IMR-90 (cell line): ENCODE measurements at regions not wholly inside any gene's neighbourhood (a gene's known extent, or its start where the extent isn't known, plus 50 kb on each side); places are given as distances from the start of the nearest gene placed in this dataset.

Source experiments
- ATAC-seq: fragments of 200-7000 bp; cut with Tn5 transposase; 2 replicates; pipeline ENCODE4 v1.9.1; 2020; ENCODE audit warnings: low read depth, mild to moderate bottlenecking, moderate library complexity
- BruUV-seq: library from RNA; stranded (reverse); fragments of 400-500 nt; replicated peaks from 2 replicates; lab custom pipeline; 2021; lab: Mats Ljungman, UMichigan
- CTCF ChIA-PET: fragments of 300-600 bp; formaldehyde crosslinking; extraction: SDS; loops from one replicate; lab custom pipeline; 2021; ENCODE audit warnings: antibody characterized with exemption; lab: Yijun Ruan, JAX
- POLR2A ChIA-PET: fragments of 300-600 bp; sonication (Branson Sonifier 250); formaldehyde crosslinking; loops from one replicate; lab custom pipeline; 2022; ENCODE audit warnings: antibody characterized with exemption; ENCODE audit not compliant: unreplicated experiment; lab: Charles Lee
- DNase-seq: peaks from one replicate; pipeline ENCODE4 v3.0.0; 2013
- H2AFZ ChIP-seq: replicated peaks from 2 replicates; pipeline ENCODE3; 2013; ENCODE audit warnings: low read length, mild to moderate bottlenecking; ENCODE audit not compliant: poor library complexity
- H2AK5ac ChIP-seq: 2 replicates; pipeline ENCODE4 v1.6.1; 2013; ENCODE audit warnings: low read depth, low read length, inconsistent platforms
- H2AK9ac ChIP-seq: replicated peaks from 2 replicates; pipeline ENCODE3; 2013; ENCODE audit warnings: mild to moderate bottlenecking, low read depth, low read length, moderate library complexity; ENCODE audit not compliant: poor library complexity
- H2BK120ac ChIP-seq: 2 replicates; pipeline ENCODE4 v1.6.1; 2013; ENCODE audit warnings: low read depth, low read length, inconsistent platforms
- H2BK15ac ChIP-seq: 3 replicates; pipeline ENCODE4 v1.6.1; 2013; ENCODE audit warnings: low read depth, low read length, inconsistent platforms
- H2BK20ac ChIP-seq: 2 replicates; pipeline ENCODE4 v1.6.1; 2013; ENCODE audit warnings: low read depth, mild to moderate bottlenecking, inconsistent platforms, low read length, moderate library complexity
- H2BK5ac ChIP-seq: 2 replicates; pipeline ENCODE4 v1.6.1; 2013; ENCODE audit warnings: mild to moderate bottlenecking, low read depth, low read length, inconsistent platforms; ENCODE audit not compliant: poor library complexity, severe bottlenecking
- H3K14ac ChIP-seq: replicated peaks from 2 replicates; pipeline ENCODE4 v1.6.1; 2013; ENCODE audit warnings: low read depth, low read length, inconsistent platforms
- H3K18ac ChIP-seq: 2 replicates; pipeline ENCODE4 v1.6.1; 2013; ENCODE audit warnings: low read depth, low read length, control low read depth
- H3K23ac ChIP-seq: 2 replicates; pipeline ENCODE4 v1.6.1; 2013; ENCODE audit warnings: low read depth, low read length, inconsistent platforms
- H3K27ac ChIP-seq: 2 replicates; pipeline ENCODE4 v1.5.1; 2013; ENCODE audit warnings: mild to moderate bottlenecking, control low read depth, low read length; ENCODE audit not compliant: insufficient read depth
- H3K27me3 ChIP-seq: 2 replicates; pipeline ENCODE4 v1.6.1; 2013; ENCODE audit warnings: low read length; ENCODE audit not compliant: control insufficient read depth, insufficient read depth
- H3K36me3 ChIP-seq: 2 replicates; pipeline ENCODE4 v1.6.1; 2013; ENCODE audit warnings: low read length, mixed read lengths; ENCODE audit not compliant: control insufficient read depth, insufficient read depth
- H3K4ac ChIP-seq: 2 replicates; pipeline ENCODE4 v1.6.1; 2013; ENCODE audit warnings: low read depth, low read length, inconsistent platforms
- H3K4me1 ChIP-seq: 2 replicates; pipeline ENCODE4 v1.6.1; 2013; ENCODE audit warnings: low read length, mixed read lengths; ENCODE audit not compliant: control insufficient read depth, insufficient read depth
- H3K4me2 ChIP-seq: 2 replicates; pipeline ENCODE4 v1.6.1; 2013; ENCODE audit warnings: low read depth, mild to moderate bottlenecking, control low read depth, low read length, moderate library complexity
- H3K4me3 ChIP-seq: 2 replicates; pipeline ENCODE4 v1.5.1; 2013; ENCODE audit warnings: low read depth, mild to moderate bottlenecking, control low read depth, low read length, moderate library complexity; ENCODE audit not compliant: insufficient read depth
- H3K56ac ChIP-seq: 2 replicates; pipeline ENCODE4 v1.6.1; 2013; ENCODE audit warnings: low read length, inconsistent platforms; ENCODE audit not compliant: insufficient read depth; ENCODE audit errors: extremely low read depth
- H3K79me1 ChIP-seq, 2 experiments: 2 replicates each; pipeline ENCODE4 v1.6.1; 2013; ENCODE audit warnings: low read length in 2 of 2, inconsistent platforms in 1 of 2, low read depth in 1 of 2
- H3K9ac ChIP-seq: 2 replicates; pipeline ENCODE4 v1.6.1; 2013; ENCODE audit warnings: low read depth, low read length, control low read depth
- H3K9me1 ChIP-seq: 2 replicates; pipeline ENCODE4 v1.6.1; 2013; ENCODE audit warnings: low read length, inconsistent platforms; ENCODE audit not compliant: insufficient read depth
- H3K9me3 ChIP-seq: 2 replicates; pipeline ENCODE4 v1.6.1; 2013; ENCODE audit warnings: low read length; ENCODE audit not compliant: control insufficient read depth, insufficient read depth
- H4K20me1 ChIP-seq: 2 replicates; pipeline ENCODE4 v1.6.1; 2013; ENCODE audit warnings: low read length, inconsistent platforms; ENCODE audit not compliant: insufficient read depth
- H4K5ac ChIP-seq: 2 replicates; pipeline ENCODE4 v1.6.1; 2013; ENCODE audit warnings: mild to moderate bottlenecking, low read depth, low read length, control low read depth
- H4K8ac ChIP-seq, 2 experiments: 2 replicates each; pipeline ENCODE4 v1.6.1; 2013; ENCODE audit warnings: low read depth in 2 of 2, low read length in 2 of 2, control low read depth in 1 of 2, inconsistent platforms in 1 of 2
- H4K91ac ChIP-seq: 2 replicates; pipeline ENCODE4 v1.6.1; 2013; ENCODE audit warnings: low read depth, low read length, inconsistent platforms; ENCODE audit not compliant: insufficient read depth
- BHLHE40 ChIP-seq: fragments of 150-350 bp; IDR thresholded peaks from 2 replicates; pipeline ENCODE4 v1.6.1; 2016; ENCODE audit warnings: mild to moderate bottlenecking, low read depth, low read length
- CEBPB ChIP-seq: IDR thresholded peaks from 2 replicates; pipeline ENCODE4 v1.6.1; 2012; ENCODE audit warnings: low read depth, low read length, improper control_type of control experiment
- CHD1 ChIP-seq: IDR thresholded peaks from 2 replicates; pipeline ENCODE4 v1.6.1; 2012; ENCODE audit warnings: low read depth, low read length, improper control_type of control experiment
- FOS ChIP-seq: fragments of 150-350 bp; IDR thresholded peaks from 2 replicates; pipeline ENCODE4 v1.6.1; 2016; ENCODE audit warnings: low read depth, low read length
- MAFK ChIP-seq: IDR thresholded peaks from 2 replicates; pipeline ENCODE4 v1.6.1; 2012; ENCODE audit warnings: low read depth, low read length, improper control_type of control experiment
- MAZ ChIP-seq: IDR thresholded peaks from 2 replicates; pipeline ENCODE4 v1.6.1; 2012; ENCODE audit warnings: low read depth, mild to moderate bottlenecking, low read length, improper control_type of control experiment, moderate library complexity, borderline replicate concordance
- MXI1 ChIP-seq: IDR thresholded peaks from 2 replicates; pipeline ENCODE4 v1.6.1; 2012; ENCODE audit warnings: low read depth, mild to moderate bottlenecking, low read length, moderate library complexity, borderline replicate concordance
- NFE2L2 ChIP-seq: fragments of 150-350 bp; IDR thresholded peaks from 2 replicates; pipeline ENCODE4 v1.6.1; 2016; ENCODE audit warnings: low read depth, mild to moderate bottlenecking, low read length
- POLR2A ChIP-seq: IDR thresholded peaks from 2 replicates; pipeline ENCODE4 v1.6.1; 2012; ENCODE audit warnings: mild to moderate bottlenecking, low read depth, low read length
- RAD21 ChIP-seq: IDR thresholded peaks from 2 replicates; pipeline ENCODE4 v1.6.1; 2012; ENCODE audit warnings: low read length, improper control_type of control experiment
- RCOR1 ChIP-seq: IDR thresholded peaks from 2 replicates; pipeline ENCODE4 v1.6.1; 2012; ENCODE audit warnings: mild to moderate bottlenecking, low read length, improper control_type of control experiment; ENCODE audit not compliant: insufficient replicate concordance
- RFX5 ChIP-seq: IDR thresholded peaks from 2 replicates; pipeline ENCODE4 v1.8.0; 2012; ENCODE audit warnings: low read depth, mild to moderate bottlenecking, low read length, moderate library complexity
- SMC3 ChIP-seq: fragments of 150-350 bp; IDR thresholded peaks from 2 replicates; pipeline ENCODE4 v1.6.1; 2016; ENCODE audit warnings: low read depth, mild to moderate bottlenecking, antibody characterized with exemption, low read length, moderate library complexity
- WGBS, 2 experiments: methylation state at CpG; one replicate each; pipeline versions ENCODE4 v1.1.5 to v1.1.7; 2013; ENCODE audit warnings: missing lambda C conversion rate in 2 of 2; ENCODE audit not compliant: insufficient read length in 1 of 2; ENCODE audit errors: extremely low coverage in 2 of 2; 5-methylcytosine and 5-hydroxymethylcytosine counted together
- dilution Hi-C: fragments of 300-500 bp; cut with HindIII; formaldehyde crosslinking; loops from one replicate; pipeline ENCODE4 v1.14.3; 2018; ENCODE audit warnings: low sequenced_read_pairs; ENCODE audit not compliant: unreplicated experiment
- in situ Hi-C: fragments of 300-500 bp; cut with MboI; formaldehyde crosslinking; loops from 3 replicates; pipeline ENCODE4 v1.14.3; 2019; ENCODE audit warnings: low sequenced_read_pairs, inconsistent platforms, mixed read lengths
- intact Hi-C: fragments of 100-400 bp; cut with micrococcal nuclease; formaldehyde crosslinking; loops from 2 replicates; pipeline ENCODE4 v1.10.0; 2022
- TF ChIP-seq, protein P1 (sequence below): fragments of 150-350 bp; IDR thresholded peaks from 2 replicates; pipeline ENCODE4 v1.6.1; 2017; ENCODE audit warnings: mild to moderate bottlenecking, antibody characterized with exemption, low read length, low read depth
- TF ChIP-seq, protein P2 (sequence below): conservative IDR thresholded peaks from 2 replicates; pipeline ENCODE4 v1.5.1; 2012; ENCODE audit warnings: mild to moderate bottlenecking, low read depth, low read length, improper control_type of control experiment
- TF ChIP-seq, protein P3 (sequence below): fragments of 150-350 bp; IDR thresholded peaks from 2 replicates; pipeline ENCODE4 v1.6.1; 2016; ENCODE audit warnings: low read depth, mild to moderate bottlenecking, low read length, moderate library complexity, borderline replicate concordance

DNA sequence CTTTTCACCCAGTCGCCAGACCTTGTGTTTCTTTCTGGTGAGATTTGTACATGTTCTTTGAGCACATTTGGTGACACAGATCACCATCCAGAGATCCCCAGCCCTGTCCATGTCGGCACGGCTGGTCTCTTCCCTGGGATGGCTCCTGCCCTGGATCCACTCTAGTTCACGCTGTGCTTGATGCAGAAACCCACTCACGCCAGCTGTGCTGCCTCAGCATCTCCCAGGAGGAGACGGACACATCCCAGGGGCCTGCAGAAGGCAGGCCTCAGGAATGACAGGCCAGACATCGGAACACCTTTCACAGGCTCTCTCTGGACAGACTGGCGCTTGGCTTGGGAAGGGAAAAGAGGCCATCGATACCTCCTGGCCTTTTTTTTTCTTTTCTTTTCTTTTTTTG is 203.6 kb downstream of the ACKR3 start:
- no CpG with 5 or more reads among the region's 9 CpGs for WGBS, 2 experiments
- POLR2A ChIA-PET = no interaction called here
- CTCF ChIA-PET = no interaction called here

More for the DNA sequence above, 203.6 kb downstream of the ACKR3 start:
- peaks cover 5% of the 10 kb centered on the region; the same call in 1 of the 2 replicates for H3K27me3 ChIP-seq
- no peak overlapping the region for H3K4ac ChIP-seq
- H4K91ac ChIP-seq = no peak overlapping the region
- no peaks in the 10 kb centered on the region for H4K20me1 ChIP-seq
- no peak overlapping the region for H3K14ac ChIP-seq
- no peak overlapping the region for H2AK5ac ChIP-seq
- no peak overlapping the region for H3K4me2 ChIP-seq
- no peak overlapping the region for H3K56ac ChIP-seq
- TF ChIP-seq RFX5 = no peak
- no peak for TF ChIP-seq MAZ
- no peak for TF ChIP-seq MAFK
- TF ChIP-seq RCOR1 = no peak
- TF ChIP-seq, protein P1, sequence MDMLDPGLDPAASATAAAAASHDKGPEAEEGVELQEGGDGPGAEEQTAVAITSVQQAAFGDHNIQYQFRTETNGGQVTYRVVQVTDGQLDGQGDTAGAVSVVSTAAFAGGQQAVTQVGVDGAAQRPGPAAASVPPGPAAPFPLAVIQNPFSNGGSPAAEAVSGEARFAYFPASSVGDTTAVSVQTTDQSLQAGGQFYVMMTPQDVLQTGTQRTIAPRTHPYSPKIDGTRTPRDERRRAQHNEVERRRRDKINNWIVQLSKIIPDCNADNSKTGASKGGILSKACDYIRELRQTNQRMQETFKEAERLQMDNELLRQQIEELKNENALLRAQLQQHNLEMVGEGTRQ = no peak
- no peak for TF ChIP-seq FOS
- no peak for TF ChIP-seq CHD1
- TF ChIP-seq, protein P2, sequence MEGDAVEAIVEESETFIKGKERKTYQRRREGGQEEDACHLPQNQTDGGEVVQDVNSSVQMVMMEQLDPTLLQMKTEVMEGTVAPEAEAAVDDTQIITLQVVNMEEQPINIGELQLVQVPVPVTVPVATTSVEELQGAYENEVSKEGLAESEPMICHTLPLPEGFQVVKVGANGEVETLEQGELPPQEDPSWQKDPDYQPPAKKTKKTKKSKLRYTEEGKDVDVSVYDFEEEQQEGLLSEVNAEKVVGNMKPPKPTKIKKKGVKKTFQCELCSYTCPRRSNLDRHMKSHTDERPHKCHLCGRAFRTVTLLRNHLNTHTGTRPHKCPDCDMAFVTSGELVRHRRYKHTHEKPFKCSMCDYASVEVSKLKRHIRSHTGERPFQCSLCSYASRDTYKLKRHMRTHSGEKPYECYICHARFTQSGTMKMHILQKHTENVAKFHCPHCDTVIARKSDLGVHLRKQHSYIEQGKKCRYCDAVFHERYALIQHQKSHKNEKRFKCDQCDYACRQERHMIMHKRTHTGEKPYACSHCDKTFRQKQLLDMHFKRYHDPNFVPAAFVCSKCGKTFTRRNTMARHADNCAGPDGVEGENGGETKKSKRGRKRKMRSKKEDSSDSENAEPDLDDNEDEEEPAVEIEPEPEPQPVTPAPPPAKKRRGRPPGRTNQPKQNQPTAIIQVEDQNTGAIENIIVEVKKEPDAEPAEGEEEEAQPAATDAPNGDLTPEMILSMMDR = no peak
- no peak for TF ChIP-seq CEBPB
- no peak for TF ChIP-seq POLR2A
- no peak for TF ChIP-seq BHLHE40
- no peak for TF ChIP-seq RAD21
- no peak for TF ChIP-seq SMC3
- TF ChIP-seq MXI1 = no peak
- TF ChIP-seq NFE2L2 = no peak
- TF ChIP-seq, protein P3, sequence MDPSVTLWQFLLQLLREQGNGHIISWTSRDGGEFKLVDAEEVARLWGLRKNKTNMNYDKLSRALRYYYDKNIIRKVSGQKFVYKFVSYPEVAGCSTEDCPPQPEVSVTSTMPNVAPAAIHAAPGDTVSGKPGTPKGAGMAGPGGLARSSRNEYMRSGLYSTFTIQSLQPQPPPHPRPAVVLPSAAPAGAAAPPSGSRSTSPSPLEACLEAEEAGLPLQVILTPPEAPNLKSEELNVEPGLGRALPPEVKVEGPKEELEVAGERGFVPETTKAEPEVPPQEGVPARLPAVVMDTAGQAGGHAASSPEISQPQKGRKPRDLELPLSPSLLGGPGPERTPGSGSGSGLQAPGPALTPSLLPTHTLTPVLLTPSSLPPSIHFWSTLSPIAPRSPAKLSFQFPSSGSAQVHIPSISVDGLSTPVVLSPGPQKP = no peak
- BruUV-seq = no TSS peak
- no peak overlapping the region for H2BK120ac ChIP-seq
- no peak overlapping the region for H2AFZ ChIP-seq
- no peak overlapping the region for H2BK15ac ChIP-seq
- no peak overlapping the region for H4K8ac ChIP-seq
- no peak overlapping the region for H3K18ac ChIP-seq
- H3K9me1 ChIP-seq = no peaks in the 10 kb centered on the region
- ATAC-seq = no peak
- intact Hi-C loops = no loop called here
- H3K9me3 ChIP-seq = no peaks in the 10 kb centered on the region
- H4K5ac ChIP-seq = no peak overlapping the region
- no peak overlapping the region for H2AK9ac ChIP-seq
- no peak overlapping the region for H3K27ac ChIP-seq
- in situ Hi-C loops = no loop called here
- H3K79me1 ChIP-seq = no peaks in the 10 kb centered on the region
- DNase-seq = no peak
- H3K4me1 ChIP-seq = no peaks in the 10 kb centered on the region
- dilution Hi-C loops = no loop called here
- no peak overlapping the region for H3K9ac ChIP-seq
- no peaks in the 10 kb centered on the region for H3K36me3 ChIP-seq
- H2BK20ac ChIP-seq = no peak overlapping the region
- no peak overlapping the region for H3K4me3 ChIP-seq
- H3K23ac ChIP-seq = no peak overlapping the region
- H2BK5ac ChIP-seq = no peak overlapping the region
